ENCODE measurements at regions not wholly inside any gene's neighbourhood (a gene's known extent, or its start where the extent isn't known, plus 50 kb on each side); places are given as distances from the start of the nearest gene placed in this dataset.

GRCh38 chr11:119784421-119784820 is 55.4 kb upstream of the NECTIN1 start:
- Mint-ChIP-seq H3K27me3 (ENCODE audit: insufficient read depth, unreplicated experiment) (peaks cover 7% of the 10 kb centered on the region), H3K4me3 (ENCODE audit: unreplicated experiment) (no peak overlapping the region), H3K4me1 (ENCODE audit: low read depth, unreplicated experiment) (no peaks in the 10 kb centered on the region), H3K27ac (ENCODE audit: unreplicated experiment) (no peak overlapping the region), H3K36me3 (ENCODE audit: insufficient read depth, unreplicated experiment) (no peaks in the 10 kb centered on the region), H3K9me3 (ENCODE audit: unreplicated experiment) (no peaks in the 10 kb centered on the region)
- intact Hi-C loops (cut with micrococcal nuclease; ENCODE audit: unreplicated experiment) = loop anchor here (5.0 to 10.0 kb wide), 2 partner anchors 210 to 323 kb away; no protein-coding TSS in a partner anchor
- Histone ChIP-seq H3K9me3 (no peaks in the 10 kb centered on the region), H3K4me3 (ENCODE audit: low read depth, low read length) (no peak overlapping the region), H3K27me3 (replicated peaks; ENCODE audit: control insufficient read depth, insufficient read depth, low read length) (no peaks in the 10 kb centered on the region), H3K36me3 (ENCODE audit: control insufficient read depth, insufficient read depth, low read length) (no peaks in the 10 kb centered on the region), H3K4me1 (no peaks in the 10 kb centered on the region)
- TF ChIP-seq, protein P1, sequence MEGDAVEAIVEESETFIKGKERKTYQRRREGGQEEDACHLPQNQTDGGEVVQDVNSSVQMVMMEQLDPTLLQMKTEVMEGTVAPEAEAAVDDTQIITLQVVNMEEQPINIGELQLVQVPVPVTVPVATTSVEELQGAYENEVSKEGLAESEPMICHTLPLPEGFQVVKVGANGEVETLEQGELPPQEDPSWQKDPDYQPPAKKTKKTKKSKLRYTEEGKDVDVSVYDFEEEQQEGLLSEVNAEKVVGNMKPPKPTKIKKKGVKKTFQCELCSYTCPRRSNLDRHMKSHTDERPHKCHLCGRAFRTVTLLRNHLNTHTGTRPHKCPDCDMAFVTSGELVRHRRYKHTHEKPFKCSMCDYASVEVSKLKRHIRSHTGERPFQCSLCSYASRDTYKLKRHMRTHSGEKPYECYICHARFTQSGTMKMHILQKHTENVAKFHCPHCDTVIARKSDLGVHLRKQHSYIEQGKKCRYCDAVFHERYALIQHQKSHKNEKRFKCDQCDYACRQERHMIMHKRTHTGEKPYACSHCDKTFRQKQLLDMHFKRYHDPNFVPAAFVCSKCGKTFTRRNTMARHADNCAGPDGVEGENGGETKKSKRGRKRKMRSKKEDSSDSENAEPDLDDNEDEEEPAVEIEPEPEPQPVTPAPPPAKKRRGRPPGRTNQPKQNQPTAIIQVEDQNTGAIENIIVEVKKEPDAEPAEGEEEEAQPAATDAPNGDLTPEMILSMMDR (IDR thresholded peaks at IDR 0.05; ENCODE audit: insufficient read depth in 1 of 2, low read depth in 1 of 2, low read length in 1 of 2, severe bottlenecking in 1 of 2, unreplicated experiment in 1 of 2) = no peak
- CTCF ChIA-PET = no interaction called here
- DNase-seq = no peak
- no TSS peak for BruUV-seq (replicated peaks)
- POLR2A ChIA-PET = no interaction called here

GRCh38 chr11:119783466-119784400 is 54.7 kb upstream of the NECTIN1 start:
- H3K27ac Mint-ChIP-seq (ENCODE audit: unreplicated experiment) = no peak overlapping the region
- no peaks in the 10 kb centered on the region for H3K36me3 Mint-ChIP-seq (ENCODE audit: insufficient read depth, unreplicated experiment)
- Histone ChIP-seq H3K4me3 (ENCODE audit: low read depth, low read length) (no peak overlapping the region), H3K9me3 (no peaks in the 10 kb centered on the region), H3K4me1 (no peaks in the 10 kb centered on the region), H3K27me3 (replicated peaks; ENCODE audit: control insufficient read depth, insufficient read depth, low read length) (no peaks in the 10 kb centered on the region; the same call in 1 of the 2 replicates), H3K36me3 (ENCODE audit: control insufficient read depth, insufficient read depth, low read length) (no peaks in the 10 kb centered on the region)
- no peak for DNase-seq
- no peaks in the 10 kb centered on the region for H3K9me3 Mint-ChIP-seq (ENCODE audit: unreplicated experiment)
- TF ChIP-seq, protein P1 (IDR thresholded peaks at IDR 0.05; ENCODE audit: insufficient read depth in 1 of 2, low read depth in 1 of 2, low read length in 1 of 2, severe bottlenecking in 1 of 2, unreplicated experiment in 1 of 2) = no peak
- H3K4me3 Mint-ChIP-seq (ENCODE audit: unreplicated experiment) = no peak overlapping the region
- no peaks in the 10 kb centered on the region for H3K4me1 Mint-ChIP-seq (ENCODE audit: low read depth, unreplicated experiment)
- ChIA-PET CTCF (no interaction called here), POLR2A (no interaction called here)
- BruUV-seq (replicated peaks) = no TSS peak
- H3K27me3 Mint-ChIP-seq (ENCODE audit: insufficient read depth, unreplicated experiment) = peaks cover 7% of the 10 kb centered on the region
- intact Hi-C loops (cut with micrococcal nuclease; ENCODE audit: unreplicated experiment) = loop anchor here (5.0 to 10.0 kb wide), 2 partner anchors 211 to 324 kb away; no protein-coding TSS in a partner anchor

GRCh38 chr11:119782739-119783072 is 53.7 kb upstream of the NECTIN1 start:
- ChIA-PET CTCF (no interaction called here), POLR2A (no interaction called here)
- H3K4me1 ChIP-seq = no peaks in the 10 kb centered on the region
- BruUV-seq (replicated peaks) = no TSS peak
- H3K27ac Mint-ChIP-seq (ENCODE audit: unreplicated experiment) = no peak overlapping the region
- intact Hi-C loops (cut with micrococcal nuclease; ENCODE audit: unreplicated experiment) = loop anchor here (5.0 to 10.0 kb wide), 2 partner anchors 212 to 325 kb away; no protein-coding TSS in a partner anchor
- TF ChIP-seq, protein P1 (IDR thresholded peaks at IDR 0.05; ENCODE audit: insufficient read depth in 1 of 2, low read depth in 1 of 2, low read length in 1 of 2, severe bottlenecking in 1 of 2, unreplicated experiment in 1 of 2) = no peak
- H3K36me3 Mint-ChIP-seq (ENCODE audit: insufficient read depth, unreplicated experiment) = no peaks in the 10 kb centered on the region
- H3K9me3 ChIP-seq = no peaks in the 10 kb centered on the region
- peaks cover 7% of the 10 kb centered on the region for H3K27me3 Mint-ChIP-seq (ENCODE audit: insufficient read depth, unreplicated experiment)
- H3K4me1 Mint-ChIP-seq (ENCODE audit: low read depth, unreplicated experiment) = no peaks in the 10 kb centered on the region
- DNase-seq = no peak
- H3K9me3 Mint-ChIP-seq (ENCODE audit: unreplicated experiment) = no peaks in the 10 kb centered on the region
- no peak overlapping the region for H3K4me3 Mint-ChIP-seq (ENCODE audit: unreplicated experiment)
- no peaks in the 10 kb centered on the region for H3K36me3 ChIP-seq (ENCODE audit: control insufficient read depth, insufficient read depth, low read length)
- H3K4me3 ChIP-seq (ENCODE audit: low read depth, low read length) = no peak overlapping the region
- no peaks in the 10 kb centered on the region; the same call in 1 of the 2 replicates for H3K27me3 ChIP-seq (replicated peaks; ENCODE audit: control insufficient read depth, insufficient read depth, low read length)

Measured in Caco-2 (cell line).